H4 (cell line): ENCODE measurements at regions not wholly inside any gene's neighbourhood (a gene's known extent, or its start where the extent isn't known, plus 50 kb on each side); places are given as distances from the start of the nearest gene placed in this dataset.

Source experiments
- DNase-seq: peaks from one replicate; pipeline ENCODE4 v3.0.0-alpha.2; 2015; ENCODE audit warnings: low spot score

DNA sequence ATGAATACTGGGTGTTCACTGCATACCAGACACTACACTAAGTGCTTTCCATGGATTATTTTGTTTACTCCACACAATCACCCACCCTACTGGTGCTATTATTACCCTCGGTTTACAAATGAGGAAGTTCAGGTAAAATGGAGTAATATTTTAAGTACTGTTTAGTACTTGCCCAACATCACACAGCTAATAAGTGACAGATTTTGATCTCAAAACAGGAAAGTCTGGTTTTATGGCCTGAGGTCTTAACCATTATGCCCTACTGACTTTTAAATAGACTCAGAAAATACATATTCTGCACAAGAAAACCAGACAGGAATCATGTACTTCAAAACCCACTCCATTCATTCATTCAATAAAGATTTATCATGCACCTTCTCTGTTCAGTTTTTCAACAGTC, 431.0 kb upstream of the TLE4 start:
- no peak for DNase-seq

DNA sequence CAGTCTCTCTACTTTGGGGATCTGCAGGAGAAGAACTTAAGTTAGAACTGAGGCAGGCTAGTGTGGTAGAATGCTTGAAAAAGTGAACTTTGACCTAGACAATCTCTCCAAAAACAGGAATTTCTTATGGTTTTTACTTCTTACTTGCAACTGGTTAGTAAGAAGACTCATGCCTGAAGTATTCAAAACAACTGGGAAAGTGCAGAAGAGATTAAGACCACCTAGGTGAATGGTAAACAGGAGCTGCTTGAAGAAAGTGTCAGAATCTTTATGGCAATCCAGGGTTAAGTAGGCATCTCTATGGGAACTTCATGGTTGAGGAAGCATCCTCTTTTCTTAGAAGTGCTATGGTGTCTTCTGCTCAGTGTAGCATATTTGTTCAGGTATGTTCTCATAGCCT, 428.6 kb upstream of the TLE4 start:
- DNase-seq = no peak

DNA sequence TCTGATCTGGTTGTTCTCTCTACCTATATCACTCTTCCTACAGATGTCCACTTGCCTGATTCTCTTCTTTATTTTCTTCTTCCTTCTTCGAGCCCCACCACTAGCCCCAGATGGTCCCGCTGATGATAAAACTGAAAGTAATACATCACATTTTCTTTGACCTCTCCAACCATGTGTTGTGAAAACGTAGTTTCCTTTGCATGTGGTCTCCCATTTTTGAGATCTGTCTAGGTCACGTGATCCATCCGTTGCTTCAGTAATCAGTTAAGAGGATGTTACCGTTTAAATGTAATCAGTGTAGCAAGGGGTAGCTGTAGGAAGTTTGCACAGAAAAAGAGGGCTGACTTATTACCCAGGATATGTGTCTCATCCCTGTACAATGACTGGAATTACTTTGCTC, 426.3 kb upstream of the TLE4 start:
- DNase-seq = no peak

DNA sequence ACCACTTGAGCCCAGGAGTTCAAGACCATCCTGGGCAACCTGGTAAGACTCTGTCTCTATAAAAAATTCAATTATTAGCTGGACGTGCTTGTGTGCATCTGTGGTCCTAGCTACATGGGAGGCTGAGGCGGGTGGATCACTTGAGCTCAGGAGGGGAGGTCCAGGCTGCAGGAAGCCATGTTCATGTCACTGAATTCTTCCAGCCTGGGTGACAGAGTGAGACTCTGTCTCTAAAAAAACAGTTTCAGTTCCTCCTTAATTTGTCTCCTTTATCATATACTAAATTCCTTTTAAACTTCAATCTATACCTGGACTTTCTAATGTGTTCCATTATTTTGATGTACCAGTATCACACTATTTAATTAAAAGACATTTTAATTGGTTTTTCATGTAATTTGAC, 422.2 kb upstream of the TLE4 start:
- DNase-seq = no peak

DNA sequence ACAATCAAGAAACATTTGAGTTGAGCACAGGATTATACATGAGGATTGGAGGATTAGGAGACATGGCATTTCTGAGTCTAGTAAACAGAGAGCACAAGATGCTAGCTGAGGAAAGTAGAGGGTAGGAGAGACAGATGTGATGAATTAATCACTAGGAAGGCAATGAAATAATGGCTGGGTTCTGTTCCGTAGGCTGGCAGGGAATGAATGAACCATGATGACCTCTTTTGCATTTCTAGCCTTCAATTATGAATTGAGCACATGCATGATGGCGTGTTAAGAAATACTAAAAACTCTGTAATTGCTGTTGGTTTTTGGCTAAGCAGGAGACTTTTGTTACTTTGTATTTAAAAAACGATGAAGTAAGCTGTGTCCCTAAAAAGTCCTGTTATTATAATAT, 420.0 kb upstream of the TLE4 start:
- no peak for DNase-seq

DNA sequence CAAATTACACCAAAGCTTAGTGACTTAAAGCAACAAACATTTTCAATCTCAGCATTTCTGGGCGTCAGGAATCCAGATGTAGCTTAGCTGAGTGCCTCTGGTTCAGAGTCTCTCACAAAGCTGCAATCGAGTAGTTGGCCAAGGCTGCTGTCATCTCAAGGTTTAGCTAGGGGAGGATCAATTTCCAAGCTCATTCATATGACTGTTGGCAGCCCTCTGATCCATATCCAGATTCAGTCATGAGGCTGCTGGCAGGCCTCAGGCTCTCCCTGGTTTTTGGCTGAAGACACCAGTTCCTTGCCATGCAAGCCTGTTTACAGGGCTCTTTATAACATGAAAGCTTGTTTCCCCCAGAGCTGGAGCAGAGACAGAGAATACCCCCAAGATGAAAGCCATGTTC, 419.5 kb upstream of the TLE4 start:
- DNase-seq = no peak

DNA sequence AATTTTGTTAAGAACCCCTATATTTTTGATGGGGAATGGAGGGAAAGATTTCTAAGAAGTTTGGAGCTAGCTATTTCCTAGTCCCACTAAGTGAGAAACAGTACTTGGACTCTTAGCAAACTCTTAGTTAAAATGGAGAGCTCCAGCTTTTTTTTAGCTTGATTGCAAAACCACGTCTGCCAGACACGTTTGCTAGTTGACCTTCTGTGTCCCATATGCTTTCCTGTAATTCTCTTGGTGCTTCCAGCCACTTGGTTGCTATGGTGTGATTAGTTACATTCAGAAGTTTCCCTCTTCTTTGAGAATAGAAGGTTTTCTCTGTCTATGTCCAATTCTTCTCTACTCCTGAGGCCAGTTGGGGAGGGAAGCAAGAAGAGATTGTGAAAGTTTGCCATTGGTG, 417.0 kb upstream of the TLE4 start:
- no peak for DNase-seq

DNA sequence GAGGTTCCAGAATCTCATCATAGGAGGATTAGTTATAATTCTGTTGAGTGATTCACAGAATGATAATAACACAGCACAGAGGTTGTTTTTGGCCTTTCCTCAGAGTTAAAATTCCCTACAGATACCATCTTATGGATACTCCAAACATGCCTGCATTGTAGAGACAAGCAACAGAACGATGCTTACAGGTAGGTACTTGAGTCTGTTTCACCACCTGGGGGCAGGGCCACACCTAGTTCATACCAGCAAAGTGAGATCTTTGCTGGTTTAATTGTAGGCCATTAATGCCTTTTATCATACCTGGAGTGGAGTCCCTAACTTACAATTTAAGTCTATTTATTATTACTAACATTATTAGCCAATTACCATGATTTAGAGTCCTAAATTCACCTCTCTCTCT, 416.5 kb upstream of the TLE4 start:
- no peak for DNase-seq

DNA sequence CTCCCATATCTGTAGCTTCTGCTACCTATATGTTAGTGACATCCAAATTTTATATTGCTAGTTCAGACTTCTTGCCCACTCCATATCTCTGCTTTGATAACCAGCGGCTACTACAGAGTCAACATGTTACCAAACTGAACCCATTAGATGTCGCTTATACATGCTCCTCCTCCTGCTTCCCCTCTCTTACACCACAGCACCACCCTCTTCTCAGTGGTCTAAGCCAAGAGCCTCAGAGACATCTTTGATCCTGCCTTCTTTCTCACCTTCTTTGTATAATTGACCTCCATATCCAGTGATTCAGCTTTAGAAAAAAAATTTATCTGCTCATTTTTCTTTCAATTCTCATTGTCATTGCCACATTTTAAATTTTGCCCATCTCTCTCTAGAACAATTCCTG, 408.2 kb upstream of the TLE4 start:
- DNase-seq = no peak

DNA sequence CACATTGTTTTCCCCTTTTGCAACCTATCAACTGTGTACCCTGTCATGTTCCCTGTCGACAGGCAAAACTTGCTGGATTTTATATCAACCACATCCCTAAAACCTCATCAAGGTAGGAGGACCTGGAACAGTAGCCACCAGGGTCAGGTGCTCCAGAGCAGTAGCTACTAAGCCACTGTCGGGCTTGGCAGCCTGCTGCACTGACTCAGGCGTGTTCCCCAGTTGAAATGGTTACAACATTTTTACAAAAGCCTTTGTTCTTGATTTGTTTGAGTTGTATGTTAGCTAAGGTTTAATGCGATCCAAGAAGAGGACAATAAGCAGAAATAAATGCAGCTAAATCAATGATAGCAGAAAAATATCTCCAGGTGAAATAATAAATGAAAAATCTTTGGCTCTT, 407.4 kb upstream of the TLE4 start:
- DNase-seq = no peak

DNA sequence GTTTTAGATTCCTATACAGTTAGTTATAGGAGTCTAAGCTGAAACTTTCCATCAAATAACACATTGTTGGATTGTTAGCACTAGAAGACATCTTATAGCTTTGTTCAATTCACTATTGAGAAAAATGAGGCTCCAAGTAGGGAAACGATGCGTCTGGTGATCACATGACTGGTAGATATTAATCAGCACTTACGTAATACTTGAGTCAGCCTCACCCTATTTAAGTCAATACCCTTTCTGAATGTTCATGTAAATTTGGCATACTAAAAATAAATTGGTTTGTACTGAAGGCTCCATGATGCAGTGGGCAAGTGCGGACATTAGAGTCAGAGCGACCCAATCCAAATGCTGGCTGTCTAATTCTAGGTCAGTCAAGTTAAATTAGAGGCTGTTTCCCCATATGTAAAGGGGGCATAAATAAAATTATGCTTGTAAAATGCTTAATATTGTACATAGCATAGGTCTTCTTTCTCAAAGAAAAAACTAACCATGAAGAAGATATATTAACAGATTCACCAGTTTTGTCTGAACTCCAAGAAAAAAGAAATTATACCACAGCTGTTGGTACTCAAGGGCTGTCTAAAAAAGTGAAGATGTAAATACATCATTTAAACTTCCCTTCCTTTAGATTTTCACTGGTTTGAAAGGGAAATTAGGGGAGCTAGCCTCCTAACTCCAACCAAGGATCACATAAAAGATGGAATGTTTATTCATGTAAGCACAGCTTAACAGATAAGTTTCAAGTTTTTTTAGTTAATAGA, 406.6 kb upstream of the TLE4 start:
- no peak for DNase-seq

DNA sequence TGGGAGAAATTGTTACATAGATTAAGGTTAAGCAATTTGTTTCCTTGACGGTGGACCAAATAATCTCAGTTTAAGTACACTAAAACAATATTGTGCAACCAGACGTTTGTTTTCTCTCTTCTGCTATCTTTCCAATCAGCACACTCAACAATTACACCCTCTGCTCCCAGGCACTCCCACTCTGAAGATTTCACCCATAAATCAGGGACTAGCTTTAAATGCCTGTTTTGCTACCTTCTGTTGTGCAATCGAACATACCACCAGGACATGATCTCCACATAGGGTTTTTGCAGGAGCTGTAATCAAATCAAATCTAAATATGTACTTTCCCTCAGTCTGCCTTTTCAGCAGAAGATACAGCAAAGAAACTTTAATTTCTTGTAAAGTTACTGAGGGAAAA, 405.8 kb upstream of the TLE4 start:
- peak; percentile 7 for DNase-seq

DNA sequence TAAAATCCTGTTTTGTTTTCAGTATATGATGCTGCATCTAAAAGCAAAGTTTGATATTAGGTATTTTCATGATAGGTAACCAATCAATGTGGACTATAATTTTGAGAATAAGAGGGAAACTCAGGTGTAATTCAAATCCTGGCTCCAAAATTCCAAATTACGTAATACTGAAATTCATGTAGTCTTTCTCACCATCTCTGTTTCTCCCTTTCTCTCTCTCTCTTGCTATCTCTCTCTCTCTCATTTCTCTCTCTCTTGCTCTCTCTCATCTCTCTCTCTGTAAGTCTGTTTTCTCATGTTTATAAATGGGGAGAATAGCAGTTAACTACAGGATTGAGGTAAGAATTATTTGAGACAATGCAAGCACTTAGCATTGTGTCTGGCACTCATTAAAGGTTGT, 401.1 kb upstream of the TLE4 start:
- DNase-seq = no peak

DNA sequence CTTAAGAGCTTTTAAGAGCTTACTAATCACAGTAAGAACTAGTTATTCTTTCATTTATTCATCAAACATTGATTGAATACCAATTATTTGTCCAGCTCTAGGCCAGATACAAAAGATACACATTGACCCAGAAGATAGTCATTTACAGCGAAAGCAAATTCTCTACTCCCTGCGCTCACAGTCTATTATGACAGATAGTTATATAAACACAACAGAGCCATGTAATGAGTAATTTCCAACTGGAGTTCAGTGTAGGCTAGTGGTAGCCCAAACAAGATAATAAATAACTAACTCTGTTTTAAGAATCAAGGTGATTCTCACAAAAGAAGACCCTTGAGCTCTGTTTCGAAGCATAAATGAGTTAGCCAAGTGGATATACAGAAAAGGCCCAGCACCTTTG, 397.8 kb upstream of the TLE4 start:
- no peak for DNase-seq

DNA sequence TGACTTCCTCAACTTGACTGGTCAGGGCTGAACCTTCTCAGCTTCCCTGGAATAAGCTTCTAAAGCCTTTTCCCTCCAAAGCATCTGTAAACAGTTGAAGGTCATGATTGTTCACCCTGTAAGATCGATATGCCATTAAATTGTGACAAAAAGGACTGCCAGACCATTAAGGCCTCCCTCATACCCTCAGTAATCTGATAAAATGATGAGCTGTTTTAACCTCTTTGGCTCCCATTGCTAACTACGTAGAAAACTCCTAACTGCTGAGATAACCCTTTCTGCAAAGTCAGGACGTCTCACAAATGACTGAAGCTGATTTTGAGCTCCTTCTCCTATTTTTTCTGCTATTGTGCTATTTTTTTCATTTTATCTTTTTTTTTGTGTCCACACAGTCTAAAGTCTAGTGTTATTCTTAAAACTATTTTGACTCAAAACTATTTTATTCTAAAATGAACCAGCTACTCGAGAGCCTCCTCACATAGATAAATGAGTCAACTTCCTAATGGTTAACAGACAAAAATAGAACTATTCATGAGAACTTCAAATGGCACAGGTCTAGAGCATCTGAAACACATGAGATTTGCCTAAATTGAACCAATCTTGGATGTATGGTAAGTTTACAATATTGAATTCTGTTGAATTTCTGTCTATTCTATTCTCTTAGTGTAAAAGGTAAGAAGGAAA, 395.6 kb upstream of the TLE4 start:
- no peak for DNase-seq

DNA sequence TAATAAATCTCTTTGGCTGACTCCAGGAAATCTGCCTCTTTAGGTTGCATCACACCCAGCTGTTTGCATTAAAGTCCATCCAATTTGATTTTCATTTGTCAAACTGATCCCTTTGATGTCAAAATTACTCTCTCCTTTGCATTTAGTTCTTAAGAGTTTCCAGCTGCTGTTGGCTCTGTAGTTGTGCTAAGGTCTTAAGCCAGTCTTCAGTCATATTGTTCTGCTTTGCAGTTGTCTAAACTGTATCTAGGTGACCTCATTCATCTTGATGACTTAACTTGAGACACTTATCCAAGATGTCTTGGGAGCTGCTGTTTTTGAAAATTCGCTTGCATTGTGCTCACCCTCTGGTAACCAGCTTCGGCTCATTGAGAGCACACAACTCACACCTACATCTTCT, 386.9 kb upstream of the TLE4 start:
- DNase-seq = no peak

DNA sequence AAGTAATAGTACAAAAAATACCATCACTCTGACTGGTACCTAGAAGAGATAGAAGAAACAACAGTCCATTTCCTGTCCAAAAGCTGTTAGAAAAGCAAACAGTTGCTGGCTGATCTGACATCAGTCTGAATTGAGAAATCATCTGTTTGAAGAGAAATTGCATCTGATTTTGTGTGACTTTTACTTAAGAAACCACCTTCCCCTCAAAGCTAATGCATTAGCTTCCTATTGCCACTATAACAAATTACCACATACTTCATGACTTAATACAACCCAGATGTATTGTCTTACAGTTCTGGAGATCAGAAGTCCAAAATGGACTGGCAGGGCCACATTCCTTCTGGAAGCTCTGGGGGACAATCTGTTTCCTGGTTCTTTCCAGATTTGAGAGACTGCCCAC, 385.9 kb upstream of the TLE4 start:
- DNase-seq = no peak

DNA sequence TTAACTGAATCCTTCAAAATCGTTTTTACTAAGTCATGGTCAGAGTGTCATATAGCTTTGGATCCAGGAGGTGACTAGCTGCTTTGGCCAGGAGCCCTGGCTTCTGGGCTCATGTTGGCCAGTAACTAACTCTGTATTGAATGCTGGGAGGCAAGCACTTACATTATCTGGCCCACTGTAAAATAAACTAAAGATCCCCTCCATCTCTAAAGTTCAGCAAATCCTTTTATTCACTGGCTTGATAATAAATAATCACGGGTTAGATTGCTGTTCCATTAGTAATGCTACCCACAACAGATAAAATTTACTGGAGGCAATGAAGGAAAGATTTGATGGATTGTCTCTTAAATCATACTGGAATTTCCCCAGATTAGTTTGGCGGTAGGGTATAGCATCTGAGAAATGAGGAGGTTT, 382.2 kb upstream of the TLE4 start:
- DNase-seq = peak; percentile 77

DNA sequence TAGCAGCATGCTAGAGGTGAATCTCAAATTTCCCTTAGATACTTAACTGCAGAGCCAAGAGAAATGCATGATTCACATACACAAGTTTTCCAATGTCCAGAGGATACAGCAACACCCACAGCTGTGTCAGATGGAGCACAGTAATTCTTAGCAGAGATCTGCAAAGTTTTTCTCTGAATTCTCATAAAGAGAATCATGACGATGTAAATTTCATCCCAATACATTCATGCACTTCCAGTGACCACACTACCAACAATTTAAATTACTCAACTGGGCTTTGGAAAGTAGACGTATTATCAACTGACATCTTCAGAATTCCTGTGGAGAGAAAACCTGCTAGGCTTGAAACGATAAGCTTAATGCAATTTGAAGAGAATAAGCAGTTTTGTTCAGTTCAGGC, 378.8 kb upstream of the TLE4 start:
- DNase-seq = no peak

DNA sequence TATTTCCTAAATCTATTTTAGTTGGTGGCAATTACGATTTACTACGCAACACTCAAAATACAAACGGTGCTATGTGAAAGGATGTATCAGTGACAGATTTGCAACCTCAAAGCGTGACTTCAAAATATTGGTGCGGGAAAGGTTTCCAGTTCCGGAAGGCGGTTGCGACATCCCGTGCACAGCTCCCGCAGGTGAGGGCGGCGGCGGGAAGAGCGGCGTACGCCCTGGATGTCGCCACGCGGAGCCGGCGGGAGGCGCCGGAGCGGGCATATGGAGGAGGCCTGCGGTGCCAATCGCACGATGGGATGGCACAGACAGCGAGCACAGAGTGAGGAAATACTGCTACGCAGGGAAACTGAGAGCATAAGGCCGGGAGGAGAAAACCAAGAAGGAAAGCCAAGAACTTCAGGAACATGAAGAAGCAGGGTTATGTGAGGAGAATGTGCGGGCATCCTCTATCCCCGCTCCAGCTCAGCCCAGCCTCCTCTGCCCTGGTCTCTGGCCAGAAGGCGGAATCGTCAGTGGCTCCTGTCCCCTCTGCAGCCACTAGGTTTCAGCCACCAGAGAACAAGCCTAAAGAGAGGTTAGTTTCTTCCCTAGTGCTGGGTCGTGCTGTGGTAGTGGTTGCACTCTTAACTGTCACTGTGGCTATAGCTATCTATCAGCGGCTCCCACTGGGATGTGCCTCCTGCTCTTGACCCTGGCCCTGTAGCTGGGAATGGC, 378.1 kb upstream of the TLE4 start:
- no peak for DNase-seq

DNA sequence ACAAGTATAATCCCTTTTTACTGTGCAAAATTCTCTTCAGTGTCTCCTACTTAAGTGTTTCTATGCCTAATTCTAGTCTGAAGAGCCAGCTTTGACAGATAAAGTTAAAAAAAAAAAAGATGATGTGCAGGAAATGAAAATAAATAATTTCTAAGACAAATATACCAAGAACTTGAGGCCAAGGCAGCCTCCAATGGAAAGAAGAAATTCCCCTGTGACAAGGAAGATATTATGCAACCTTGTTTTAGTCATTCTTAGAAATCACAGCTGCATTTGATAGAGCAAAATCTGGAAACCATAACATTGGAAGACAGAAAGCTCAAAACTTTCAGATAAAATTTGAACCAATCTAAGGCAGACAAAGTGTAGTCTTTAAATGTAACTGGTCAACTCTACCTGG, 375.9 kb upstream of the TLE4 start:
- no peak for DNase-seq

DNA sequence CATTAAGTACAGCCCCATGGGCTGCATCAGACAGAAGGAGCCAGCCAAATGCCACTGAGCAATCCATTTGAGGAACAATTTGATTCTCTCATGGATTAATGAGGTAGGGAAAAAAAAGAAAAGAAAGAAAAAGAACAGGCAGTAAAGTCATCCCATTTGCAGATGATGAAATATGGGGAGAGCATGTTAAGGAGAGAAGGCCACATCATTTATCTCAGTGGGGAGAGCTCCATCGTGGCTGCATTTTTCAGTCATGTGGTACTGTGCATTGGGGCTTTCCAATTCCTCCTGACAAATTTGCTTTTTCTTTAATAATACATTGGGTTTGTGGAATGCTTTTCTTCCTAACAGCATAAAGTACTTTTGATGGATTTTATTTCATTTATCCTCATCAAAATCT, 375.2 kb upstream of the TLE4 start:
- no peak for DNase-seq

DNA sequence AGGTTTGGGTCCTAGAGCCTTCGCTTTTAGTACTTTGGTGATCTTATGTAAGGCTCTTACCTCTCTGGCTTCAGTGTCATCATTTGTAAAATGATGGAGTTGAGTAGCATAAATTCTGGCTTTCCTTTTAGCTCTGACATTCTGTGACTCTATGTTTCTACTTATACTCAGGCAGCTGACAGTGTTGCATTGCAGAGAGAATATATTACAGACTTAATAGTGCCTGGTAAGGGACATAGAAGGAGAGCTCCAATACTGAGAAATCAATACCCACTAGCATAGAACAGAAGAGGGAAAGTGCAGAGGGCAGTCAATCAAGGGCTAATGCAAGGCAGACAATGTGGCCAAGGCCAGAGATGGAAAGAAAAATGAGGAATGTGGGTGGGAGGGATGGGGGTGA, 371.4 kb upstream of the TLE4 start:
- DNase-seq = no peak
